ENCODE measurements at regions not wholly inside any gene's neighbourhood (a gene's known extent, or its start where the extent isn't known, plus 50 kb on each side); places are given as distances from the start of the nearest gene placed in this dataset.

- TF ChIP-seq POLR2A (IDR thresholded peaks at IDR 0.05; ENCODE audit: insufficient read depth in 1 of 2, low read depth in 2 of 2, low read length in 2 of 2): no peak
- no peak for TF ChIP-seq DPF2 (CRISPR knock-in tag; IDR thresholded peaks at IDR 0.05; ENCODE audit: borderline replicate concordance, low read depth)
- TF ChIP-seq HOXA9 (CRISPR knock-in tag; IDR thresholded peaks at IDR 0.05; ENCODE audit: borderline replicate concordance): no peak
- no peak for TF ChIP-seq NFIB (CRISPR knock-in tag; IDR thresholded peaks at IDR 0.05; ENCODE audit: borderline replicate concordance)
- no peak for TF ChIP-seq ZNF317 (CRISPR knock-in tag; IDR thresholded peaks at IDR 0.05)
- TF ChIP-seq SMAD1 (CRISPR knock-in tag; IDR thresholded peaks at IDR 0.05; ENCODE audit: borderline replicate concordance, low read depth): no peak
- TF ChIP-seq ZFY (CRISPR knock-in tag; IDR thresholded peaks at IDR 0.05): no peak
- TF ChIP-seq NR2C2 (CRISPR knock-in tag; IDR thresholded peaks at IDR 0.05; ENCODE audit: borderline replicate concordance): no peak
- no peak for TF ChIP-seq FOSL2 (CRISPR knock-in tag; IDR thresholded peaks at IDR 0.05)
Measured at GRCh38 chr4:181684310-181684709, 558.9 kb upstream of the TENM3 start.

Data from HepG2 (cell line).